B cell (primary cell): ENCODE measurements at regions not wholly inside any gene's neighbourhood (a gene's known extent, or its start where the extent isn't known, plus 50 kb on each side); places are given as distances from the start of the nearest gene placed in this dataset.

Experiments used
- ATAC-seq: fragments of 200-7000 bp; cut with Tn5 transposase; one replicate; pipeline ENCODE4 v1.10.0; 2021; ENCODE audit warnings: low read depth, mild to moderate bottlenecking, moderate number of reproducible peaks, moderate library complexity
- CTCF ChIA-PET: fragments of 350-600 bp; sonication (Branson Sonifier 250); formaldehyde crosslinking; loops from one replicate; lab custom pipeline; 2021; ENCODE audit warnings: antibody characterized with exemption, inconsistent platforms; lab: Charles Lee
- POLR2A ChIA-PET: fragments of 350-600 bp; sonication (Branson Sonifier 250); formaldehyde crosslinking; loops from one replicate; lab custom pipeline; 2021; ENCODE audit warnings: antibody characterized with exemption; lab: Charles Lee
- DNase-seq: peaks from one replicate; pipeline ENCODE4 v3.0.0; 2013
- H2AFZ ChIP-seq: 2 replicates; pipeline ENCODE4 v1.6.1; 2012; ENCODE audit warnings: mild to moderate bottlenecking, low read depth, low read length; ENCODE audit not compliant: insufficient read depth, poor library complexity, severe bottlenecking
- H3K27ac ChIP-seq, 2 donors: 1 replicate in 1 of 2; 2 replicates in 1 of 2; pipeline ENCODE4 v1.5.1; 2012 to 2013; ENCODE audit warnings: low read length in 2 of 2, mild to moderate bottlenecking in 2 of 2, moderate library complexity in 1 of 2
- H3K27me3 ChIP-seq, 4 experiments: fragments of 200-600 bp in 1 of 4; sonication (generic) in 1 of 4; replicated peaks in 1 of 4; 1 replicate in 2 of 4; 2 replicates in 2 of 4; pipeline versions ENCODE4 v1.6.1 to v1.7.0; 2013 to 2016; ENCODE audit warnings: low read length in 3 of 4, mild to moderate bottlenecking in 2 of 4, mixed read lengths in 1 of 4, moderate library complexity in 1 of 4; ENCODE audit not compliant: insufficient read depth in 4 of 4, control insufficient read depth in 3 of 4; ENCODE audit errors: control extremely low read depth in 1 of 4
- H3K36me3 ChIP-seq, 2 experiments: replicated peaks in 1 of 2; 1 replicate in 1 of 2; 2 replicates in 1 of 2; pipeline versions ENCODE4 v1.6.1 to v1.7.1; 2013; ENCODE audit warnings: low read length in 1 of 2; ENCODE audit not compliant: insufficient read depth in 2 of 2, control insufficient read depth in 1 of 2; ENCODE audit errors: control extremely low read depth in 1 of 2, extremely low read depth in 1 of 2
- H3K4me1 ChIP-seq, 2 donors: fragments of 200-600 bp in 1 of 2; sonication (generic) in 1 of 2; 1 replicate in 1 of 2; 2 replicates in 1 of 2; pipeline versions ENCODE4 v1.5.1 to v1.6.1; 2013 to 2017; ENCODE audit warnings: low read length in 2 of 2; ENCODE audit not compliant: control insufficient read depth in 2 of 2, insufficient read depth in 2 of 2
- H3K4me2 ChIP-seq: replicated peaks from 2 replicates; pipeline ENCODE3; 2012; ENCODE audit warnings: mild to moderate bottlenecking, low read depth, low read length; ENCODE audit not compliant: poor library complexity, severe bottlenecking
- H3K4me3 ChIP-seq, 5 experiments: fragments of 200-600 bp in 1 of 5; sonication (generic) in 1 of 5; 1 replicate in 3 of 5; 2 replicates in 2 of 5; pipeline versions ENCODE4 v1.5.1 to v1.7.0; 2011 to 2016; ENCODE audit warnings: low read length in 4 of 5, mild to moderate bottlenecking in 4 of 5, low read depth in 2 of 5, control low read depth in 1 of 5, moderate library complexity in 1 of 5; ENCODE audit not compliant: insufficient read depth in 1 of 5; ENCODE audit errors: control extremely low read depth in 1 of 5, extremely low read depth in 1 of 5
- H3K79me2 ChIP-seq: fragments of 200-600 bp; sonication (generic); one replicate; pipeline ENCODE4 v1.6.0; 2016; ENCODE audit warnings: low read length; ENCODE audit not compliant: control insufficient read depth, insufficient read depth
- H3K9ac ChIP-seq: fragments of 200-600 bp; sonication (generic); 2 replicates; pipeline ENCODE4 v1.6.1; 2017; ENCODE audit warnings: mild to moderate bottlenecking, low read length, moderate library complexity
- H3K9me3 ChIP-seq, 3 donors: one replicate each; pipeline versions ENCODE4 v1.6.1 to v1.7.1; 2013; ENCODE audit warnings: low read length in 2 of 3; ENCODE audit not compliant: control insufficient read depth in 2 of 3, insufficient read depth in 1 of 3; ENCODE audit errors: control extremely low read depth in 1 of 3
- H4K20me1 ChIP-seq: 2 replicates; pipeline ENCODE4 v1.6.0; 2012; ENCODE audit warnings: mild to moderate bottlenecking, low read length; ENCODE audit not compliant: insufficient read depth, control insufficient read depth, poor library complexity, severe bottlenecking
- H3K27ac Mint-ChIP-seq: one replicate; pipeline ENCODE4 v1.8.0; 2021; ENCODE audit warnings: mixed read lengths
- H3K27me3 Mint-ChIP-seq: one replicate; pipeline ENCODE4 v1.8.0; 2021; ENCODE audit warnings: mixed read lengths
- H3K4me1 Mint-ChIP-seq: one replicate; pipeline ENCODE4 v1.8.0; 2021; ENCODE audit warnings: mixed read lengths
- H3K4me3 Mint-ChIP-seq: one replicate; pipeline ENCODE4 v1.8.0; 2021; ENCODE audit warnings: mixed read lengths
- H3K9me3 Mint-ChIP-seq: one replicate; pipeline ENCODE4 v1.8.0; 2022; ENCODE audit warnings: mixed read lengths; ENCODE audit not compliant: insufficient read depth
- EZH2 ChIP-seq: IDR thresholded peaks from 2 replicates; pipeline ENCODE4 v1.6.1; 2012; ENCODE audit warnings: borderline replicate concordance, low read depth, mild to moderate bottlenecking, moderate library complexity, low read length; ENCODE audit not compliant: insufficient read depth, poor library complexity, severe bottlenecking
- WGBS: methylation state at CpG from one replicate; pipeline ENCODE4 v1.1.5; 2013; ENCODE audit warnings: missing lambda C conversion rate; ENCODE audit not compliant: insufficient coverage; 5-methylcytosine and 5-hydroxymethylcytosine counted together
- intact Hi-C: fragments of 100-400 bp; cut with micrococcal nuclease; formaldehyde crosslinking; loops from one replicate; pipeline ENCODE4 v1.10.0; 2022
- TF ChIP-seq, protein P1 (sequence below): fragments of 200-600 bp; IDR thresholded peaks from one replicate; pipeline ENCODE4 v1.8.0; 2022; ENCODE audit warnings: antibody characterized with exemption, mild to moderate bottlenecking

DNA sequence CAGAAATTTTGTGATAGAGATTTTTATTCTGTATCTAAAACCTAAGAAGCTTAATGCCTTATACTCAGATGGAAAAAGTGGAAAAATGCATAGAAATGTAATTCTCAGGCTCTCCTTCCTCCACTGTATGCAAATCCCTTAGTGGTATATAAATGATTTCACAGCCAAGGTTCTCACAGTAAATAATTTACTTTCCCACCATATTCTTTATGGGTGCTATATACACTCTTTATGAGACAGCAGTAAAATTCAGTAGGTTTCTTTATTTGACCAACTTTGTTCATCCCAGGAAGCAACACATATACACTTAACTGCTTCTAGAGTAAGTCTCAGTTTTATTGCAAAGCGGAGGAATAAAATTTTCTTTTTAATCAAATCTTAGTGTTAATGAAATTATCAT is 1399.7 kb downstream of the PCDH7 start:
- ChIA-PET POLR2A (no interaction called here), CTCF (no interaction called here)
- Histone ChIP-seq H3K4me1 (no peaks in the 10 kb centered on the region), H3K36me3 (no peaks in the 10 kb centered on the region), H3K9me3 (no peaks in the 10 kb centered on the region), H3K4me3 (no peak overlapping the region), H3K79me2 (no peaks in the 10 kb centered on the region), H3K27ac (no peak overlapping the region), H3K4me2 (no peak overlapping the region), H2AFZ (no peak overlapping the region), H3K9ac (no peak overlapping the region), H3K27me3 (no peaks in the 10 kb centered on the region), H4K20me1 (no peaks in the 10 kb centered on the region)
- intact Hi-C loops = no loop called here
- Mint-ChIP-seq H3K27me3 (no peaks in the 10 kb centered on the region), H3K4me3 (no peak overlapping the region), H3K9me3 (no peaks in the 10 kb centered on the region), H3K4me1 (no peaks in the 10 kb centered on the region), H3K27ac (no peak overlapping the region)
- DNase-seq = no peak
- no peak for ATAC-seq
- TF ChIP-seq EZH2 = no peak
- TF ChIP-seq, protein P1, sequence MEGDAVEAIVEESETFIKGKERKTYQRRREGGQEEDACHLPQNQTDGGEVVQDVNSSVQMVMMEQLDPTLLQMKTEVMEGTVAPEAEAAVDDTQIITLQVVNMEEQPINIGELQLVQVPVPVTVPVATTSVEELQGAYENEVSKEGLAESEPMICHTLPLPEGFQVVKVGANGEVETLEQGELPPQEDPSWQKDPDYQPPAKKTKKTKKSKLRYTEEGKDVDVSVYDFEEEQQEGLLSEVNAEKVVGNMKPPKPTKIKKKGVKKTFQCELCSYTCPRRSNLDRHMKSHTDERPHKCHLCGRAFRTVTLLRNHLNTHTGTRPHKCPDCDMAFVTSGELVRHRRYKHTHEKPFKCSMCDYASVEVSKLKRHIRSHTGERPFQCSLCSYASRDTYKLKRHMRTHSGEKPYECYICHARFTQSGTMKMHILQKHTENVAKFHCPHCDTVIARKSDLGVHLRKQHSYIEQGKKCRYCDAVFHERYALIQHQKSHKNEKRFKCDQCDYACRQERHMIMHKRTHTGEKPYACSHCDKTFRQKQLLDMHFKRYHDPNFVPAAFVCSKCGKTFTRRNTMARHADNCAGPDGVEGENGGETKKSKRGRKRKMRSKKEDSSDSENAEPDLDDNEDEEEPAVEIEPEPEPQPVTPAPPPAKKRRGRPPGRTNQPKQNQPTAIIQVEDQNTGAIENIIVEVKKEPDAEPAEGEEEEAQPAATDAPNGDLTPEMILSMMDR = no peak
- no CpG with 5 or more reads among the region's 1 CpG for WGBS

DNA sequence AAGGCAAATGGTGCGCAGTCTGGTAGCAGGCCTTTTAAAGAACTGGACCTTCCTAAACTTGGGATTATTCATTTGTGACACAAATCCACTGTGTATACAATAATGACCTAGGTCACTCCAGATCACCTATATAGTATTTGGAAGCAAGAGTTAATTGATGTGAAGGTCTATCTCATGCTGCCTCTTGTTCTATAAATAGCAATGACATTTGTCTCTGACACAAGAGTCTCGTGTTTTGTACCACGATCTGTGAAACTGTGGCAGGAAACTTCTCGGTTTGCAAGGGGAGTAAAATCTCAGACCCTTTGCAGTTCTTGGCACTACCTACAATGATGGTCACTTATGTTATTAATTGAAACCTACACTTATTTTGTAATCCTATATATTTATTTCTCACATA is 1408.4 kb downstream of the PCDH7 start:
- intact Hi-C loops = no loop called here
- Histone ChIP-seq H3K36me3 (no peaks in the 10 kb centered on the region), H3K27me3 (no peaks in the 10 kb centered on the region), H3K79me2 (no peaks in the 10 kb centered on the region), H3K4me1 (no peaks in the 10 kb centered on the region), H4K20me1 (no peaks in the 10 kb centered on the region), H3K4me2 (no peak overlapping the region), H3K9ac (no peak overlapping the region), H2AFZ (no peak overlapping the region), H3K4me3 (no peak overlapping the region), H3K9me3 (peaks cover 0 to 3% (median 2%) of the 10 kb centered on the region in 3 donors), H3K27ac (no peak overlapping the region)
- TF ChIP-seq, protein P1 = no peak
- TF ChIP-seq EZH2 = no peak
- DNase-seq (no peak), ATAC-seq (no peak)
- H3K4me3 Mint-ChIP-seq = no peak overlapping the region
- H3K9me3 Mint-ChIP-seq = peaks cover 13% of the 10 kb centered on the region
- no peaks in the 10 kb centered on the region for H3K4me1 Mint-ChIP-seq
- H3K27ac Mint-ChIP-seq = no peak overlapping the region
- ChIA-PET CTCF (no interaction called here), POLR2A (no interaction called here)
- no CpG with 5 or more reads among the region's 4 CpGs for WGBS
- no peaks in the 10 kb centered on the region for H3K27me3 Mint-ChIP-seq
